Vagina (tissue), 2 donors: ENCODE measurements at regions not wholly inside any gene's neighbourhood (a gene's known extent, or its start where the extent isn't known, plus 50 kb on each side); places are given as distances from the start of the nearest gene placed in this dataset.

Experiments used
- DNase-seq, 2 donors: peaks; one replicate each; pipeline ENCODE4 v3.0.0-alpha.2; 2017; ENCODE audit errors: extremely low spot score in 2 of 2
- H3K27ac ChIP-seq: fragments of 200-600 bp; sonication (generic); one replicate; pipeline ENCODE4 v1.5.1; 2019
- H3K27me3 ChIP-seq: fragments of 200-600 bp; sonication (generic); one replicate; pipeline ENCODE4 v1.5.1; 2019
- H3K36me3 ChIP-seq, 2 donors: fragments of 200-600 bp; sonication (generic); one replicate each; pipeline ENCODE4 v1.5.1; 2017 to 2019
- H3K4me1 ChIP-seq: fragments of 200-600 bp; sonication (generic); one replicate; pipeline ENCODE4 v1.5.1; 2019
- H3K4me3 ChIP-seq, 2 donors: fragments of 200-600 bp; sonication (generic); 1 replicate in 1 of 2; 2 replicates in 1 of 2; pipeline ENCODE4 v1.5.1; 2016 to 2019
- H3K9me3 ChIP-seq: fragments of 200-600 bp; sonication (generic); one replicate; pipeline ENCODE4 v1.5.1; 2019
- POLR2A ChIP-seq, 2 donors: fragments of 450-650 bp; IDR thresholded peaks; one replicate each; pipeline ENCODE4 v1.6.1; 2017; ENCODE audit warnings: antibody characterized with exemption in 2 of 2, mild to moderate bottlenecking in 2 of 2, moderate library complexity in 2 of 2
- POLR2AphosphoS5 ChIP-seq, 2 donors: sonication (generic); formaldehyde crosslinking; IDR thresholded peaks; one replicate each; pipeline ENCODE4 v1.9.0; 2017; ENCODE audit warnings: antibody characterized with exemption in 2 of 2, mild to moderate bottlenecking in 2 of 2, low read depth in 1 of 2; ENCODE audit not compliant: insufficient read depth in 1 of 2
- intact Hi-C: fragments of 100-400 bp; cut with DNase I; formaldehyde crosslinking; loops from one replicate; pipeline ENCODE4 v1.15.1; 2023
- TF ChIP-seq, protein P1 (sequence below), 3 experiments: fragments of 450-650 bp in 2 of 3; fragments of 200-600 bp in 1 of 3; sonication (generic) in 1 of 3; IDR thresholded peaks; one replicate each; pipeline ENCODE4 v1.5.1; 2017 to 2019; ENCODE audit warnings: antibody characterized with exemption in 3 of 3, mild to moderate bottlenecking in 2 of 3, moderate library complexity in 2 of 3

DNA sequence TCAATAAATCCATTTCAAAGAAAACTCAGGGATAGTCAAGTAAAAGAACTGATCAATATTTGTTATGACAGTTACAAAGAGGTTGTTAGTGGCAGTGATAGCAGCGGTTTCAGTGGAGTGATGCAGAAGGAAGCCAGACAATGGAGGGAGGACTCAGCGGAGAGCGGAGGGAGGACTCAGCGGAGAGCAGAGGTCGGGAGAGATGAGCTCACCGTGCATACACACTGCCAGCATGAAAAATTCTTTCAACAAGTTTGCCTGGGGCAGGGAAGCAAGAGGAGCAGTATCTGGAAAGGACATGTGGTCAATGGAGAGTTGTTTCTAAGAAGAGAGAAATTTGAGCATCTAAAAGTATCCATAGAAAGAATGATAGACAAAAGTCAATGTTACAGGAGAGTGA lies 60.9 kb upstream of the BCL11A start:
- Histone ChIP-seq H3K27ac (no peak overlapping the region), H3K4me3 (no peak overlapping the region), H3K27me3 (no peaks in the 10 kb centered on the region), H3K4me1 (no peaks in the 10 kb centered on the region), H3K9me3 (no peaks in the 10 kb centered on the region), H3K36me3 (no peaks in the 10 kb centered on the region)
- intact Hi-C loops, result no loop called here
- DNase-seq, result no peak
- TF ChIP-seq POLR2A (IDR thresholded peaks at IDR 0.05), result no peak
- TF ChIP-seq POLR2AphosphoS5 (IDR thresholded peaks at IDR 0.05; ENCODE audit: insufficient read depth in 1 of 2, low read depth in 1 of 2), result no peak
- TF ChIP-seq, protein P1, sequence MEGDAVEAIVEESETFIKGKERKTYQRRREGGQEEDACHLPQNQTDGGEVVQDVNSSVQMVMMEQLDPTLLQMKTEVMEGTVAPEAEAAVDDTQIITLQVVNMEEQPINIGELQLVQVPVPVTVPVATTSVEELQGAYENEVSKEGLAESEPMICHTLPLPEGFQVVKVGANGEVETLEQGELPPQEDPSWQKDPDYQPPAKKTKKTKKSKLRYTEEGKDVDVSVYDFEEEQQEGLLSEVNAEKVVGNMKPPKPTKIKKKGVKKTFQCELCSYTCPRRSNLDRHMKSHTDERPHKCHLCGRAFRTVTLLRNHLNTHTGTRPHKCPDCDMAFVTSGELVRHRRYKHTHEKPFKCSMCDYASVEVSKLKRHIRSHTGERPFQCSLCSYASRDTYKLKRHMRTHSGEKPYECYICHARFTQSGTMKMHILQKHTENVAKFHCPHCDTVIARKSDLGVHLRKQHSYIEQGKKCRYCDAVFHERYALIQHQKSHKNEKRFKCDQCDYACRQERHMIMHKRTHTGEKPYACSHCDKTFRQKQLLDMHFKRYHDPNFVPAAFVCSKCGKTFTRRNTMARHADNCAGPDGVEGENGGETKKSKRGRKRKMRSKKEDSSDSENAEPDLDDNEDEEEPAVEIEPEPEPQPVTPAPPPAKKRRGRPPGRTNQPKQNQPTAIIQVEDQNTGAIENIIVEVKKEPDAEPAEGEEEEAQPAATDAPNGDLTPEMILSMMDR (IDR thresholded peaks at IDR 0.05), result no peak

DNA sequence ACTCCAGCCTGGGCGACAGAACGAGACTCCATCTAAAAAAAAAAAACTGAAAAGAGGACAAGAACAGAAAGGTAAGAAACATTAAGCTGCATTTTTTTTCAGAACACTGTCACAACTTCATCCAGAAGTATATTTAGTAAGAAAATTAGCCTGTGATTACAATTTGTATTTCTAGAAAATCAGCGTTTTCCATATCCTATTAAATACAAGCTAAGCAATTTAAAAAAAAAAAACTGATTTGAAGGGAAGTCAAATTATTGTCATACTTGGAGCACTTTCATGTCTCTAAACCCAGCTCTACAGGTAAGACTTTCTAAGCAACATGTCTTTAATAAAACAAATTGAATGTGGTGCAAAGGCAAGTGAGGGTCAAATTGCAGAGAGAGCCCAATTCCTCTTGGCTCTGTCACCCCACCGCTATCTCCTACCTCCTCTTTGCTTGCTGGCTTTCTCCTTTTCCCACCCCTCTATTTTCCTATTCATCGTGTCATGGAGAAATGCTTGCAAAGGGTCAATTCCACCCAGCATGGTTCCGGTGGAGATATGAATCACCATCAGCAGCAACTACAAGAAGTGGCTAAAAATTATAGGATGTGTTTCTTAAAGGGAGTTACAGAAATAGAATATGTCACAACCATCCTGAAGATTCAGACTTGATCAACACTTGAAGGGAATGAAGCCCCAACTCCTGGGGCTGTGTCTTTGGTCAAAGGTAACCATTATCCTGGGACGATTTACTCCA lies 68.4 kb upstream of the BCL11A start:
- Histone ChIP-seq H3K9me3 (no peaks in the 10 kb centered on the region), H3K4me1 (no peaks in the 10 kb centered on the region), H3K27ac (no peak overlapping the region), H3K27me3 (no peaks in the 10 kb centered on the region), H3K36me3 (no peaks in the 10 kb centered on the region), H3K4me3 (no peak overlapping the region)
- intact Hi-C loops, result no loop called here
- TF ChIP-seq POLR2A (IDR thresholded peaks at IDR 0.05) (no peak), POLR2AphosphoS5 (IDR thresholded peaks at IDR 0.05; ENCODE audit: insufficient read depth in 1 of 2, low read depth in 1 of 2) (no peak)
- TF ChIP-seq, protein P1 (IDR thresholded peaks at IDR 0.05), result no peak
- no peak for DNase-seq

DNA sequence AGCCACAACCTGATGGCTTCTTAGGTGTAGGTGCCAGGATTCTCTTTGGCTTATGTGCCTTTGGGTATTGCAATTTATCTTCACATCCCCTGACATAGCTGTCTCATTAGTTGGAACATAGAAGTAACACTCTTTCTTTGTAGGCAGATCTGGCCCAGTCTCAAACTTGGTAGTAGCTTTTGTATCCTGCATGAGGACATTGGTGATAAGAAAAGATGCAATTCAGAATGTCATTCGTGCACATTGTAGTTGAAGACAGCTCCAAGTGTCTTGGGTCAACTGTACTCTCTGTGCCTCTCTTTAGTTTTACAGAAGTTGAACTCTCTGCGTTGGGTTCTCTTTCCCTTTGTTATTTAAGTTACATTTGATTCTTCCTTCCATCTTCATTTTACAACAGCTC lies 69.6 kb upstream of the BCL11A start:
- intact Hi-C loops, result no loop called here
- no peak for DNase-seq
- H3K4me3 ChIP-seq, result no peak overlapping the region
- no peaks in the 10 kb centered on the region for H3K4me1 ChIP-seq
- TF ChIP-seq POLR2A (IDR thresholded peaks at IDR 0.05) (no peak), POLR2AphosphoS5 (IDR thresholded peaks at IDR 0.05; ENCODE audit: insufficient read depth in 1 of 2, low read depth in 1 of 2) (no peak)
- TF ChIP-seq, protein P1 (IDR thresholded peaks at IDR 0.05), result no peak
- no peak overlapping the region for H3K27ac ChIP-seq
- no peaks in the 10 kb centered on the region for H3K9me3 ChIP-seq
- no peaks in the 10 kb centered on the region for H3K36me3 ChIP-seq
- H3K27me3 ChIP-seq, result no peaks in the 10 kb centered on the region

DNA sequence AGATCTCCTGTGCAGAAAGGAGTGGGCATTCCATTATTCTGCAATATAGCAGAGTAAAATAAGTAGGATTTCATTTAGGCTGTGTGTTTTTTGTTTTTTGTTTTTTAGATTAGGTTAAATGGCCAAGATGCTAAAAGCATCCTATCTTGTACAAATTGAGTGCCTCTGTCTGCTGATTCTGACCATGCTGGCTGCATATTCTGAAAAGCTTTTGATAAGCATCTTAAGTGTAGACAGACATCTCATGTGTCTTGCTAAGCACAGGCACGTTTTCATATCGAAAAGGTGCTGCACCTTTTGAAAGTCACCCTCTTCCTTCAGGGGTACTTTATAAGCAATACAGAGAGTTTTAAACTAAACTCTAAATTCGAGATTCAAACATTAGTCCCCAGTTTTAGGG lies 74.0 kb upstream of the BCL11A start:
- H3K27me3 ChIP-seq, result no peaks in the 10 kb centered on the region
- no peak overlapping the region for H3K27ac ChIP-seq

DNA sequence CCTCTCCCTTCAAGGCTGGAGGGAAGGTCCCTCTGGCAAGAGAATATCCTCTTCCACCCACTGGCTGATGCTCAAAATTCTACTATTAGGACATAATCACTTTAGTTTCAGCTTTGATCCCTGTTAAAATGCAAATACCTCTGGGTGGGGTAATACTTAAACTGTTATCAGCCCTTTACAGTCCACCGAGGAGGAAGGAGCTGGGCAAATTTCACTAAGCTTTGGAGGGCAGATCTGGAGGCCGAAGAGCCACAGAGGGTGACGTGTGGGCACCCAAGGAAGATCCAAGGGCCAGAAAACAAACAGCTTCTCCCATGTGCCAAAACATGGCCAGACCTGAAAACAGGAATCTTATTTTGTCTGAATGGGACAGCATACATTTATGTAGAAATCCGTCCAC lies 74.6 kb upstream of the BCL11A start:
- Histone ChIP-seq H3K4me1 (no peaks in the 10 kb centered on the region), H3K4me3 (no peak overlapping the region), H3K36me3 (no peaks in the 10 kb centered on the region), H3K9me3 (no peaks in the 10 kb centered on the region), H3K27me3 (no peaks in the 10 kb centered on the region), H3K27ac (no peak overlapping the region)
- no peak for DNase-seq
- intact Hi-C loops, result no loop called here
- TF ChIP-seq POLR2A (IDR thresholded peaks at IDR 0.05), result no peak
- TF ChIP-seq, protein P1 (IDR thresholded peaks at IDR 0.05), result no peak
- no peak for TF ChIP-seq POLR2AphosphoS5 (IDR thresholded peaks at IDR 0.05; ENCODE audit: insufficient read depth in 1 of 2, low read depth in 1 of 2)

More for the DNA sequence above, 74.0 kb upstream of the BCL11A start:
- TF ChIP-seq POLR2AphosphoS5 (IDR thresholded peaks at IDR 0.05; ENCODE audit: insufficient read depth in 1 of 2, low read depth in 1 of 2), result no peak
- TF ChIP-seq POLR2A (IDR thresholded peaks at IDR 0.05), result no peak
- TF ChIP-seq, protein P1 (IDR thresholded peaks at IDR 0.05), result no peak
- no peaks in the 10 kb centered on the region for H3K9me3 ChIP-seq
- no peaks in the 10 kb centered on the region for H3K36me3 ChIP-seq
- intact Hi-C loops, result no loop called here
- no peak overlapping the region for H3K4me3 ChIP-seq
- DNase-seq, result no peak
- no peaks in the 10 kb centered on the region for H3K4me1 ChIP-seq
